HG03558 (cell line): ENCODE measurements at regions not wholly inside any gene's neighbourhood (a gene's known extent, or its start where the extent isn't known, plus 50 kb on each side); places are given as distances from the start of the nearest gene placed in this dataset.

Experiments
- ATAC-seq: cut with Tn5 transposase; IDR thresholded peaks from one replicate; pipeline ENCODE4 v1.9.1; 2021; ENCODE audit warnings: moderate number of reproducible peaks; ENCODE audit not compliant: unreplicated experiment; ENCODE audit errors: extremely low read depth

GRCh38 chr1:239856067-239856466, 235.6 kb upstream of the FMN2 start:
- ATAC-seq = no peak

- ATAC-seq = no peak
These were observed 234.8 kb upstream of the FMN2 start for GRCh38 chr1:239856924-239857323.

- ATAC-seq = no peak
These were observed 233.6 kb upstream of the FMN2 start for GRCh38 chr1:239858057-239858456.

- ATAC-seq = no peak
These were observed 233.2 kb upstream of the FMN2 start for GRCh38 chr1:239858529-239858928.

GRCh38 chr1:239861985-239862384, 229.7 kb upstream of the FMN2 start:
- no peak for ATAC-seq

- ATAC-seq = no peak
These were observed 223.4 kb upstream of the FMN2 start for GRCh38 chr1:239868058-239868832.

- no peak for ATAC-seq
These were observed 221.5 kb upstream of the FMN2 start for GRCh38 chr1:239870194-239870593.

GRCh38 chr1:239872626-239873025, 219.1 kb upstream of the FMN2 start:
- no peak for ATAC-seq

- no peak for ATAC-seq
These were observed 216.9 kb upstream of the FMN2 start for GRCh38 chr1:239874831-239875230.

GRCh38 chr1:239879321-239880170, 212.1 kb upstream of the FMN2 start:
- no peak for ATAC-seq

- ATAC-seq = no peak
These were observed 208.7 kb upstream of the FMN2 start for GRCh38 chr1:239882967-239883366.

- no peak for ATAC-seq
These were observed 206.9 kb upstream of the FMN2 start for GRCh38 chr1:239884796-239885195.

GRCh38 chr1:239886266-239886665, 205.4 kb upstream of the FMN2 start:
- no peak for ATAC-seq

GRCh38 chr1:239888639-239889038, 203.0 kb upstream of the FMN2 start:
- ATAC-seq = no peak

GRCh38 chr1:239891621-239892358, 199.9 kb upstream of the FMN2 start:
- no peak for ATAC-seq

GRCh38 chr1:239892602-239893001, 199.1 kb upstream of the FMN2 start:
- no peak for ATAC-seq

- no peak for ATAC-seq
These were observed 198.5 kb upstream of the FMN2 start for GRCh38 chr1:239893127-239893731.

- no peak for ATAC-seq
These were observed 195.1 kb upstream of the FMN2 start for GRCh38 chr1:239896569-239896968.

- ATAC-seq = no peak
These were observed 194.7 kb upstream of the FMN2 start for GRCh38 chr1:239896980-239897379.

GRCh38 chr1:239897458-239897857, 194.2 kb upstream of the FMN2 start:
- no peak for ATAC-seq
